Gastrocnemius medialis (tissue), 4 donors: ENCODE measurements at regions not wholly inside any gene's neighbourhood (a gene's known extent, or its start where the extent isn't known, plus 50 kb on each side); places are given as distances from the start of the nearest gene placed in this dataset.

Experiments used
- POLR2A ChIP-seq, 2 donors: fragments of 450-650 bp; IDR thresholded peaks; one replicate each; pipeline ENCODE4 v1.6.1; 2017; ENCODE audit warnings: antibody characterized with exemption in 2 of 2, mild to moderate bottlenecking in 2 of 2, moderate library complexity in 2 of 2
- TF ChIP-seq, protein P1 (sequence below), 5 experiments: fragments of 450-650 bp in 3 of 5; fragments of 200-600 bp in 2 of 5; sonication (generic) in 2 of 5; IDR thresholded peaks in 4 of 5; conservative IDR thresholded peaks in 1 of 5; 1 replicate in 4 of 5; 2 replicates in 1 of 5; pipeline ENCODE4 v1.5.1; 2016 to 2019; ENCODE audit warnings: antibody characterized with exemption in 5 of 5, mild to moderate bottlenecking in 3 of 5, moderate library complexity in 3 of 5

- TF ChIP-seq, protein P1, sequence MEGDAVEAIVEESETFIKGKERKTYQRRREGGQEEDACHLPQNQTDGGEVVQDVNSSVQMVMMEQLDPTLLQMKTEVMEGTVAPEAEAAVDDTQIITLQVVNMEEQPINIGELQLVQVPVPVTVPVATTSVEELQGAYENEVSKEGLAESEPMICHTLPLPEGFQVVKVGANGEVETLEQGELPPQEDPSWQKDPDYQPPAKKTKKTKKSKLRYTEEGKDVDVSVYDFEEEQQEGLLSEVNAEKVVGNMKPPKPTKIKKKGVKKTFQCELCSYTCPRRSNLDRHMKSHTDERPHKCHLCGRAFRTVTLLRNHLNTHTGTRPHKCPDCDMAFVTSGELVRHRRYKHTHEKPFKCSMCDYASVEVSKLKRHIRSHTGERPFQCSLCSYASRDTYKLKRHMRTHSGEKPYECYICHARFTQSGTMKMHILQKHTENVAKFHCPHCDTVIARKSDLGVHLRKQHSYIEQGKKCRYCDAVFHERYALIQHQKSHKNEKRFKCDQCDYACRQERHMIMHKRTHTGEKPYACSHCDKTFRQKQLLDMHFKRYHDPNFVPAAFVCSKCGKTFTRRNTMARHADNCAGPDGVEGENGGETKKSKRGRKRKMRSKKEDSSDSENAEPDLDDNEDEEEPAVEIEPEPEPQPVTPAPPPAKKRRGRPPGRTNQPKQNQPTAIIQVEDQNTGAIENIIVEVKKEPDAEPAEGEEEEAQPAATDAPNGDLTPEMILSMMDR (IDR thresholded peaks at IDR 0.05 in 4 of 5, conservative IDR thresholded peaks at IDR 0.05 in 1 of 5) = no peak
- TF ChIP-seq POLR2A (IDR thresholded peaks at IDR 0.05) = no peak
Measured at GRCh38 chr6:44567406-44567805, 179.9 kb downstream of the CDC5L start.
